Endothelial cell of umbilical vein (primary cell): ENCODE measurements at regions not wholly inside any gene's neighbourhood (a gene's known extent, or its start where the extent isn't known, plus 50 kb on each side); places are given as distances from the start of the nearest gene placed in this dataset.

Experiments
- BruUV-seq: library from RNA; stranded (reverse); fragments of 400-500 nt; replicated peaks from 2 replicates; lab custom pipeline; 2021; lab: Mats Ljungman, UMichigan
- CTCF ChIA-PET: fragments of 300-600, 350-600 bp; sonication (Branson Sonifier 250); formaldehyde crosslinking; loops from one replicate; lab custom pipeline; 2021; ENCODE audit warnings: antibody characterized with exemption, inconsistent platforms; lab: Charles Lee
- POLR2A ChIA-PET: fragments of 300-600, 350-600 bp; sonication (Branson Sonifier 250); formaldehyde crosslinking; loops from one replicate; lab custom pipeline; 2021; ENCODE audit warnings: antibody characterized with exemption, inconsistent platforms; lab: Charles Lee
- DNase-seq: peaks from one replicate; pipeline ENCODE4 v3.0.0-alpha.2; 2011; ENCODE audit warnings: low read depth, low spot score
- FAIRE-seq: peaks from 2 replicates; lab custom pipeline; 2011; peaks lifted over from hg19 to GRCh38; lab: Jason Lieb, UNC
- H2AFZ ChIP-seq: 2 replicates; pipeline ENCODE4 v1.6.0; 2012; ENCODE audit warnings: low read depth, low read length, control low read depth, inconsistent platforms
- H3K27ac ChIP-seq: 2 replicates; pipeline ENCODE4 v1.5.1; 2011; ENCODE audit warnings: low read depth, mild to moderate bottlenecking, control low read depth, low read length, moderate library complexity; ENCODE audit not compliant: insufficient read depth
- H3K27me3 ChIP-seq, 2 experiments: 2 replicates each; pipeline versions ENCODE4 v1.6.0 to v1.6.1; 2011; ENCODE audit warnings: low read length in 2 of 2, mixed read lengths in 1 of 2; ENCODE audit not compliant: control insufficient read depth in 2 of 2, insufficient read depth in 2 of 2
- H3K36me3 ChIP-seq, 2 experiments: 2 replicates in 1 of 2; 3 replicates in 1 of 2; pipeline ENCODE4 v1.5.1; 2011; ENCODE audit warnings: low read length in 2 of 2, mild to moderate bottlenecking in 1 of 2, moderate library complexity in 1 of 2; ENCODE audit not compliant: control insufficient read depth in 2 of 2, insufficient read depth in 2 of 2; ENCODE audit errors: extremely low read depth in 1 of 2
- H3K4me1 ChIP-seq: 3 replicates; pipeline ENCODE4 v1.5.1; 2011; ENCODE audit warnings: mild to moderate bottlenecking, low read length; ENCODE audit not compliant: control insufficient read depth, insufficient read depth; ENCODE audit errors: extremely low read depth
- H3K4me2 ChIP-seq: 2 replicates; pipeline ENCODE4 v1.6.1; 2011; ENCODE audit warnings: low read length, control low read depth, mixed read lengths; ENCODE audit not compliant: insufficient read depth
- H3K4me3 ChIP-seq, 3 experiments: fragments of 200-600 bp in 1 of 3; sonication (generic), shearing (Covaris generic) in 1 of 3; replicated peaks in 1 of 3; 2 replicates each; pipeline ENCODE4 v1.5.1; 2011 to 2016; ENCODE audit warnings: control low read depth in 3 of 3, low read length in 3 of 3, mild to moderate bottlenecking in 2 of 3, inconsistent platforms in 1 of 3, low read depth in 1 of 3, moderate library complexity in 1 of 3; ENCODE audit not compliant: insufficient read depth in 1 of 3
- H3K79me2 ChIP-seq: 2 replicates; pipeline ENCODE4 v1.6.0; 2012; ENCODE audit warnings: low read length, inconsistent platforms; ENCODE audit not compliant: control insufficient read depth, insufficient read depth
- H3K9ac ChIP-seq: replicated peaks from 2 replicates; pipeline ENCODE3; 2011; ENCODE audit warnings: low read length, control low read depth; ENCODE audit not compliant: insufficient read depth; ENCODE audit errors: extremely low read depth
- H3K9me1 ChIP-seq: replicated peaks from 3 replicates; pipeline ENCODE4 v1.6.0; 2011; ENCODE audit warnings: mild to moderate bottlenecking, low read length; ENCODE audit not compliant: control insufficient read depth, insufficient read depth; ENCODE audit errors: extremely low read depth
- H3K9me3 ChIP-seq: replicated peaks from 2 replicates; pipeline ENCODE4 v1.5.1; 2012; ENCODE audit warnings: low read length, inconsistent platforms; ENCODE audit not compliant: control insufficient read depth, insufficient read depth
- H4K20me1 ChIP-seq: replicated peaks from 2 replicates; pipeline ENCODE3; 2011; ENCODE audit warnings: mild to moderate bottlenecking, low read length; ENCODE audit not compliant: control insufficient read depth, insufficient read depth; ENCODE audit errors: extremely low read depth
- EZH2 ChIP-seq: IDR thresholded peaks from 2 replicates; pipeline ENCODE4 v1.6.1; 2012; ENCODE audit warnings: borderline replicate concordance, low read depth, mild to moderate bottlenecking, moderate library complexity, low read length, inconsistent platforms; ENCODE audit not compliant: severe bottlenecking
- FOS ChIP-seq: IDR thresholded peaks from 2 replicates; pipeline ENCODE4 v1.6.1; 2011; ENCODE audit warnings: mild to moderate bottlenecking, low read length, moderate library complexity, borderline replicate concordance; ENCODE audit not compliant: insufficient read depth
- GATA2 ChIP-seq: IDR thresholded peaks from 2 replicates; pipeline ENCODE4 v1.7.0; 2011; ENCODE audit warnings: low read depth, mild to moderate bottlenecking, moderate library complexity, mixed read lengths, low read length; ENCODE audit not compliant: insufficient read length, insufficient read depth
- JUN ChIP-seq: IDR thresholded peaks from 2 replicates; pipeline ENCODE4 v1.6.1; 2011; ENCODE audit warnings: borderline replicate concordance, low read depth; ENCODE audit not compliant: insufficient read length, insufficient read depth
- MYC ChIP-seq: IDR thresholded peaks from one replicate; pipeline ENCODE4 v1.6.1; 2011; ENCODE audit warnings: mild to moderate bottlenecking, low read depth, low read length
- POLR2A ChIP-seq: IDR thresholded peaks from 2 replicates; pipeline ENCODE4 v1.6.1; 2012; ENCODE audit warnings: low read depth, mild to moderate bottlenecking, control low read depth, low read length
- POLR2AphosphoS5 ChIP-seq: IDR thresholded peaks from 2 replicates; pipeline ENCODE4 v1.6.1; 2012; ENCODE audit warnings: low read depth, mild to moderate bottlenecking, control low read depth, low read length, moderate library complexity; ENCODE audit not compliant: insufficient read depth
- dilution Hi-C: fragments of 300-500 bp; cut with MboI; formaldehyde crosslinking; loops from one replicate; pipeline ENCODE4 v1.15.0; 2019; ENCODE audit warnings: low sequenced_read_pairs; ENCODE audit not compliant: extremely low pct_ligation_motif_present
- intact Hi-C: fragments of 100-400 bp; cut with micrococcal nuclease; formaldehyde crosslinking; loops from one replicate; pipeline ENCODE4 v1.10.0; 2022
- TF ChIP-seq, protein P1 (sequence below): IDR thresholded peaks from 2 replicates; pipeline ENCODE4 v1.6.1; 2011; ENCODE audit not compliant: insufficient read depth, insufficient read length
- TF ChIP-seq, protein P2 (sequence below), 2 donors: IDR thresholded peaks; 1 replicate in 1 of 2; 2 replicates in 1 of 2; pipeline ENCODE4 v1.5.1; 2011; ENCODE audit warnings: low read length in 2 of 2, mild to moderate bottlenecking in 2 of 2, moderate library complexity in 2 of 2, control low read depth in 1 of 2, inconsistent platforms in 1 of 2, low read depth in 1 of 2; ENCODE audit not compliant: insufficient read depth in 1 of 2; ENCODE audit errors: extremely low read depth in 1 of 2

DNA sequence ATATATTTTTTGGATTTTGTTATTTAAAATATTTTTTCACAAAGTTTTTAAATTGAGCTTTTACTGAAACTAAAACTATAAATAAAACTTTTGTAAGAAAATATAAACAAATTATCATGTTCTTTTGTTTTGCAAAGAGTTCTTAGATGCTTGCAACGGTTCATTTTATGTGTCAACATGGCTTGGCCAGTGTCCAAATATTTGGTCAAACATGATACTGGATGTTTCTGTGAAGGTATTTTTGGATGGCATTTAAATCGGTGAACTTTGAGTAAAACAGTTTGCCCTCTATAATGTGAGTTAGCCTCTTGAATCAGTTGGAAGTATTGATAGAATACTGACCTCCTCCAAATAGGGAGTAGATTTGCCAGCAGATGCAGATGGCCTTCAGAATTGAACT lies 612.6 kb upstream of the NECTIN3 start:
- no peak overlapping the region for H3K4me2 ChIP-seq
- intact Hi-C loops (no loop called here), dilution Hi-C loops (no loop called here)
- no peaks in the 10 kb centered on the region for H3K9me1 ChIP-seq
- DNase-seq (no peak), FAIRE-seq (no peak)
- no peaks in the 10 kb centered on the region for H3K9me3 ChIP-seq
- H3K4me3 ChIP-seq = no peak overlapping the region
- H2AFZ ChIP-seq = no peak overlapping the region
- no peak overlapping the region for H3K9ac ChIP-seq
- H3K27ac ChIP-seq = no peak overlapping the region
- no peaks in the 10 kb centered on the region for H3K79me2 ChIP-seq
- H4K20me1 ChIP-seq = no peaks in the 10 kb centered on the region
- CTCF ChIA-PET = interaction anchor here (0.9 kb wide), 1 partner anchor 11 kb away, joined by 4 read pairs; no protein-coding TSS in a partner anchor
- no peaks in the 10 kb centered on the region for H3K36me3 ChIP-seq
- no peaks in the 10 kb centered on the region for H3K4me1 ChIP-seq
- no TSS peak for BruUV-seq
- TF ChIP-seq FOS (no peak), JUN (no peak), EZH2 (no peak), POLR2AphosphoS5 (no peak), POLR2A (no peak), MYC (no peak), GATA2 (no peak)
- TF ChIP-seq, protein P1, sequence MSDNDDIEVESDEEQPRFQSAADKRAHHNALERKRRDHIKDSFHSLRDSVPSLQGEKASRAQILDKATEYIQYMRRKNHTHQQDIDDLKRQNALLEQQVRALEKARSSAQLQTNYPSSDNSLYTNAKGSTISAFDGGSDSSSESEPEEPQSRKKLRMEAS = no peak
- TF ChIP-seq, protein P2, sequence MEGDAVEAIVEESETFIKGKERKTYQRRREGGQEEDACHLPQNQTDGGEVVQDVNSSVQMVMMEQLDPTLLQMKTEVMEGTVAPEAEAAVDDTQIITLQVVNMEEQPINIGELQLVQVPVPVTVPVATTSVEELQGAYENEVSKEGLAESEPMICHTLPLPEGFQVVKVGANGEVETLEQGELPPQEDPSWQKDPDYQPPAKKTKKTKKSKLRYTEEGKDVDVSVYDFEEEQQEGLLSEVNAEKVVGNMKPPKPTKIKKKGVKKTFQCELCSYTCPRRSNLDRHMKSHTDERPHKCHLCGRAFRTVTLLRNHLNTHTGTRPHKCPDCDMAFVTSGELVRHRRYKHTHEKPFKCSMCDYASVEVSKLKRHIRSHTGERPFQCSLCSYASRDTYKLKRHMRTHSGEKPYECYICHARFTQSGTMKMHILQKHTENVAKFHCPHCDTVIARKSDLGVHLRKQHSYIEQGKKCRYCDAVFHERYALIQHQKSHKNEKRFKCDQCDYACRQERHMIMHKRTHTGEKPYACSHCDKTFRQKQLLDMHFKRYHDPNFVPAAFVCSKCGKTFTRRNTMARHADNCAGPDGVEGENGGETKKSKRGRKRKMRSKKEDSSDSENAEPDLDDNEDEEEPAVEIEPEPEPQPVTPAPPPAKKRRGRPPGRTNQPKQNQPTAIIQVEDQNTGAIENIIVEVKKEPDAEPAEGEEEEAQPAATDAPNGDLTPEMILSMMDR (IDR thresholded peaks at IDR 0.05; ENCODE audit: extremely low read depth in 1 of 2, insufficient read depth in 1 of 2, low read depth in 1 of 2, low read length in 2 of 2) = no peak
- POLR2A ChIA-PET = no interaction called here
- no peaks in the 10 kb centered on the region for H3K27me3 ChIP-seq
